ENCODE measurements at regions not wholly inside any gene's neighbourhood (a gene's known extent, or its start where the extent isn't known, plus 50 kb on each side); places are given as distances from the start of the nearest gene placed in this dataset.

DNA sequence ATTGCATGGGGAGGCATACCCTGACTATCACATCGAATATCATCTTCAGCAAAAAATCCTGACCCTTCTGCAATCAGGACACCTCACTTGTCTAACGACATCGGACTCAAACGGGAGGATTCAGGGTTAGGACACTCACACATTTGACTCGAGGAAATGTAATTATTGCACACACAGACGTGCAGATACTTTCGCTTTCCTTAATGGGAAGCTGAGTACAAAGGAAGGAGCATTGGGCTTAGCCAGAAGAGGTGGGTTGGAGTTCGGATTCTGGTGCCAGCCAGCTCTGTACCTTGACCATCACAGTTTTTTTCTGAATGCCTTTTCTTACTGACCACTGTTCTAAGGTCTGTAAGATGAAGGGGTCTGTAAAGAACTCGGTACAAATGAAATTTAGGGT lies 260.4 kb downstream of the GALC start:
- no peak for DNase-seq (ENCODE audit: low spot score)

DNA sequence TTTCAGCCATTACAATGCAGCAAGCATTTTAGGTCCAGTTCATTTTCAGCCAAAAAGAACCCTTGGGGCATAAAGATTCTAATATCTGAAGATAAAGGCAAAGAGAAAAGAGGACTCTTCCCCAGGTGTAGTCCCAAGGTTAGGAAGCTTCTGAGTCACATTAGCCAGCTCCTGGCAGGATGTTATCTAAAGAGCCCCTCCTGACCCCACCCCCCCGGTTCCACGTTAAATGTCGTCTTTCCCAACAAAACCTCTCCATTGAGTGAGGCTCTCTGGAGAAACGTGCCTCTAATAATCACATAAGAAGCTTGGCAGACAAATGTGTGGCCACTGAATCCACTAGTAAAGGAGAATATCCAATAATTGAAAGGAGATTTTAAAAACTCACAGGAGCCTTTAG lies 267.7 kb downstream of the GALC start:
- no peak for DNase-seq (ENCODE audit: low spot score)

DNA sequence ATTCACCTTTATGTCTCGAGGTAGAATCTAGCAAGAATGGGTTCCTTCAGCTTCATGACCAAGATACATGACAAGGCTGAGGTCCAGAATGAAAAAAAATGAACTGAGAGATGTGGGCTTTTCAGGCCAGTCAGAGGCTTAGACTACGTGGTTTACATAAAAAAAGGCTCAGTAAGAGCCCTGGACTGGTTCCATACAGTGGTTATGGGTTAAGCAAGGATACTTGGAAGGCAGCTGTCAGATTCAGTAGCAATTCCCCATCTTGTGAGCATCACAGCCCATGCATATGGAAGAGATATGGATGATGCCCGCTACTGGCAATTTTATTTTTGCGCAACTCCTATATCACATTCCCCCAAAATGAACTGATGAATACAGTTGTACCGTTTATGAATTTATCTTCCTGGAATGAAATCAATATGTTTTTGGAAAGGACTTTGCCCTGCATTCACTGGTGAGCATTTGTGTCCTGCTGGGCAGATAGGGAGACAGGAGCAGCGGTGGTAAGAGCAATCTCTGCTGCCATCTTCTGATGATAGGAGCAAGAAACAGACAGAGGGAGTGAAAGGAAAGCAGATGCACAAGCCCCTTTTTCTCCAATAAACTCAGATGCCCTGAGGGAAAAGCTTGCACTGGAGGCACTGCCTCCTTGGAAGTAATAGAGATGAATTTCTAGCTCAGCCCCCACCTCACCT lies 280.4 kb downstream of the GALC start:
- DNase-seq (ENCODE audit: low spot score), result no peak

DNA sequence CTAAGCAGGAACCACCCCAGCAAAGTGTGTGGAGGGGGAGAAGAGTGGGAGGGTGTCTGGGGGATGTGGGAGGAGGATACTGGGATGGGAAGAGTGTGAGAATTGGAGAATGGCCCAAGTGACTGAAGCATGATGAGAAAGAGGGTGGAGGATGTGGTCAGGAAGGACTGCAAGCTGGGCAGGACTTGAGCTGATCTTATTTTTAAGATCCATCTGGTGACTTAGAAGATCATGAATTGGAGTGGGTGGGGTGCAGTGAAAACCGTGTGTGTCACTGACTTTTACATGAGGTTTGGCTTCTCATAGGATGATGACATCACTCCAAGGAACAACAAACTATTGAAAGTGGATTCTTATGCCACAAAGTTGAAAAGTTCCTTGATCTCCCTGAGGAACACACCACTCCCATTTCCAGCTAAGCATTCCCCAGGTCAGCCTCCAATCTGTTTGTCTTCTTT lies 287.5 kb downstream of the GALC start:
- no peak for DNase-seq (ENCODE audit: low spot score)

DNA sequence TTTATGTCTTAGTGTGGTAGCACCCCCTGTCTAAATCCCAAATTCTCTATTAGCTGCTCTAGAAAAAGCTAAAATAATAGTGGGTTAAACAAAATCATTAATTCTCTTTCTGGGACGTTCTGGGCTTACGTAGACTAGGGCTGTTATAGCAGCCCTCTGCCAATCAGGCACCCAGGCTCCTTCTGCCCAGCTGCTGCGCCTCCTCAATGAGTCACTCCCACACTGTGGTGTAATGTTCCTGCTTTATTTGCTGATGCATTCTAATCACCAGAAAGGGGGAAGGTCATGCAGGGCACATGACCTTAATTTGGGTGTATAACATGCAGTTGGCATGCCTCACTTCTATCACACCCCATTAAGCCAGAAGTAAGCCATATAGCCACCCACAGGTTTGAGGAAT lies 294.5 kb downstream of the GALC start:
- no peak for DNase-seq (ENCODE audit: low spot score)

DNA sequence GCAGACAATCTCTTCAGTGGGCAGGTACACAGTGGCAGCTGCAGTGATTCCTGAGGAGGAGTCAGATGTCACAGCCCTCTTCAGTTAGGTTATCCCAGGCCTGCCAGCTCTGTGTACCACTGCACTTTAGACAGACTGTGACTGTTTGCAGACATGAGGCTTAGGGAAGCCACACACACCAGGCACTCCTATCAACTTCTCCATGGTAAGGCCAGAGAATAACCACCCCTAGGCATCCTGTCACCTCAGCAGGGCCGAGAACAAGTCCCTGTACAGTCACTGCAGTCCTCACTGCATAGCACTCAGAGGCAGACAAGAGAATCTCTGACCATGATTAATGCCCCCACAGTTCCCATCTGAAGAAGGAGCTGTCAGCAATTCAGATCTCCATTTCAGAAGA lies 296.5 kb downstream of the GALC start:
- no peak for DNase-seq (ENCODE audit: low spot score)

DNA sequence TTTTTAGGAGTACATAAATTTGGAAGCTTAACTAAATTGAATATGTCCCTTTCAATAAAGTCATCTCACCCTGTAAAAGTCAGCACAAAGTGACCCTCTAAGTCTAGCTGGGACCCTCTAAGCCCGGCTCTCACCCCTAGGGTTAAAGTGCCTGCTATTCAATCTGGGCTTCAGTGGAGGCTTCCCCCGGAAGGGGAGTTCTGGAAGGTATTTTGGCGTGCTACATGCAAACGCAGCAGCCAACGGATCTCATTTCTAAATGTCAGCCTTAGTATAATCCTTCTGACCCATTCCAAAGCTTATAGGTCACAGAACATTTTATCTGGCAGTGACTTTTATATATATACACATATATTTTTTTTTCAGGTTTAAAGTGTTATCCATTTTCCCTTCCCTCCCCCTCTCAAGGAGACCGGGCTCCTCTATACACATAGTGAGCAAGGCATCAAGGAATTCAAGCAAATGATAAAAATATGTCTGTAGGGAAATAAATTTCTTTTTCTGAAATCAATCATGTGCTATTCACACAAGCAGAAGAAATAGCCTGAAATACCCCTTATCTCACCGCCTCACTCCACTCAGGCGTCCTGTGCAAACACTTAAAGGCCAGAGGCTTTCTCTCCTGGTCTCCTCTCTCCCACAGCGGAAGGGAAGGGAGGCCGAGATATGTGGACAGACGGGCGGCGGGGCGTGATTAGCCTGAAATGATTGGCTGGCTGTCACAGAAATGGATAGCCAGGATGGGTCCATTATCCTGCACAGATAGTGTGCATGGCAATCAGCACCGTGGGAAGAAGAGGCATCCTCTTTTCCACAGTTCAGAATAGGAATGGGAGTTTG lies 301.7 kb downstream of the GALC start:
- no peak for DNase-seq (ENCODE audit: low spot score)

DNA sequence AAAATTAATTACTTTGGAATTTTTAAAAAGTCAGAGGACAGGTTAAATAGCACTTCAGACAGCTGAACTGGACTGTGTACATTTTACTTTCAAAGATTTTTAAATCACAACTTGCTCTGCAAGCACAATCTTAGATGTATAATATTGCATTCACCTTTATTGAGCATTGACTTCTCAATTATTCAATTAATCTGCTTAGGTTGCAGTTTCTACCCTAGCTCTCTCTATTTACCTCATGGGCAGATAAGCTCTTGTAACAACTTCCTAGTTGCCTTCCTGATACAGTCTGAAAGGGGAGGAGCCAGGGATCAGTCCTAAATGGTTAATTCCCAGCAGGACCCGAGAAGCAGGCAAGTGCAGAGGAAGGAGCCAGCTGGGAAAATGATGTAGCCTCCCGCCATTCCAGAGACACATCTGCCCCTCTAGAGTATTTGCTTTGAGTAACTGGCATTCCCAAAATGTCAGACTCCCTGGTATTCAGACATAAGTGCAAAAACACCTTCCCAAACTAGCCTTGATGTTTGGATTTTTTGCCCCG lies 302.8 kb downstream of the GALC start:
- DNase-seq (ENCODE audit: low spot score), result no peak

DNA sequence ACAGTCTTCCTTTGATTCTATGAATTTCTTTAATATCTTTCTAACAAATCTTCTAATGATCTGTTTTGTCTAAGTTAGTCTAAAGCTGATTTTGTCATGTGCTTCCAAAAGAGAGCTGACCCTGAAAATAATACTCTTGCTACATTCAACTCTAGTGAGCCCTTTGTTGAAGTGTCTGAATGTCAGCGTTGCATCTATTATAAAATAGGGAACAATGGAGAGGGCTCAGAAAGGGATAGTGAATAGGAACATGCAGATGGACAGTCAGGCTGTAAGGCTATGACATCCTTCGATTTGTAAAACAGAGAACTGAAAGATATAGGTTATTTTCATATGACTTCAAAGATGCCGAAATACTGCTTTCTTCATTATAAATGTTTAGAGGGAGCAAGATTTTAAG lies 304.5 kb downstream of the GALC start:
- no peak for DNase-seq (ENCODE audit: low spot score)

DNA sequence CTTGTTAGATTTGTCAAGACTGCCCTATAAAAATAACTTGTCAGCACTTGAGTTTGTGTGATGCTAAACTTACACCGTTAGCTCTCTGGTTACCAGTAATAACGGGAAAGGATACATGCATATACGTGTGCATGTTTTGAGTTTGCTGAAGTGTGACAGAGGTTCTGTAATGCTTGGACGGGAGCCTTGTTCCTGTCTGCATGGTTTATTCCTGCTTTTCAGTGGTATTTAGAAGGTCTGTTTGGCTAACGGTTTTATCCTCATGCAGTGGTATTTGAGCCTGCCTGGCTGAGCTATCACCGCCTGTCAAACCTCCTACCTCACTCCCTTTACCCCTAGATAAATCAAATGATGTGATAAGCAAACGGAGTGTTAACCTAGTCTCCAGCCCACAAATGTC lies 305.6 kb downstream of the GALC start:
- DNase-seq (ENCODE audit: low spot score), result no peak

DNA sequence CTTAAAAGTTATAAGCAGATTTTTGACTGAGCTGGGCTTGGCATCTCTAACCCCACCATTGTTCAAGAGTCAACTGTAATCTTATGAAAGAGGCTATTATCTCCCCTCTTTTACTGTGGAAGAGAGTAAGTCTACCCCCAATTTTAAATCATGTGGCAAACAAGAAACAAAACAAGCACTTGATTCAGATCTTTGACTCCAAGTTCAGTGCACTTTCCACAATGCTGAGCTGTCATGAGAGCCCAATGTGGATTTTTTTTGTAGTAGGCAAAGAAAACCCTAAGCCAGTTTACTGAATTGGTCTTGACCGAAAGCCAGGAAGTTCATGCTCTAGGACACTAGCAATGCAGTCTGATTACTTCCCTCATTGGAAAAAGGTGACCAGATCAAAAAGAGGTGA lies 306.2 kb downstream of the GALC start:
- no peak for DNase-seq (ENCODE audit: low spot score)

DNA sequence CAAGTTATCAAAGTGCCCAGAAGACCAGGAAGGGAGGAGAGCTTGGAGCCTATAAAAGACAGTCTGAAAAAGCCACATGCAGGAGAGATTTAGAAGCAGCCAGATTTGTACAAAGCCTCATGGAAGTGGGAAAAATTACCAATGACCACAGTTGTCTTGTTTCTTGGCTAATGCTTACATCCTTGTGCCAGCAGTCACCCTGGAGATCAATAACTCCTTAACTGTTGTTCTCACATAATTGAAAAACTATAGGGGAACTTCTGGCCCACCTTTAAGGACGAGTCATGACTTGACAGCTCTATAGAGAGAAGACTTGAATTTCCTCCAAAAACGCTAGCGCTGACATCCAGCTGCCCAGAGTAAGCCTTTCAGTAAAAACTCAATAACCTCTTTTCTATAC lies 313.1 kb downstream of the GALC start:
- DNase-seq (ENCODE audit: low spot score), result no peak

DNA sequence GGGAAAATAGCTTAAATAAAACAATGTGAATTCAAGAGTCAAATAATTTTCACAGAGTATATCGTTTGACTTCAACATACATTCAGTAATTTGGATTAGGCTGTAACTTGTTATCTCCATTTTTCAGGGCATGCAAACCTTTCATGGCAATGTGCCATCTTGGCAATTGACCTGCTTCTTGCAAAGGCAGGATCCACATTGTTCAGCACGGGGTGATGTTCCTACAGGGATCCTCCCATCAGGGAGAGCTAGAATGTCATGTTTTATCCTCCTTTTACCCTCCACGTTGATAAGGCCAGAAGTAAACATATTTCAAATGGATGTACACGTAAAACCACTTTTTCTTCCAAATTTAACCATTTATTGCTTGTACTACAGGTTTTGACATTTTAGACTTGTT lies 314.4 kb downstream of the GALC start:
- no peak for DNase-seq (ENCODE audit: low spot score)

DNA sequence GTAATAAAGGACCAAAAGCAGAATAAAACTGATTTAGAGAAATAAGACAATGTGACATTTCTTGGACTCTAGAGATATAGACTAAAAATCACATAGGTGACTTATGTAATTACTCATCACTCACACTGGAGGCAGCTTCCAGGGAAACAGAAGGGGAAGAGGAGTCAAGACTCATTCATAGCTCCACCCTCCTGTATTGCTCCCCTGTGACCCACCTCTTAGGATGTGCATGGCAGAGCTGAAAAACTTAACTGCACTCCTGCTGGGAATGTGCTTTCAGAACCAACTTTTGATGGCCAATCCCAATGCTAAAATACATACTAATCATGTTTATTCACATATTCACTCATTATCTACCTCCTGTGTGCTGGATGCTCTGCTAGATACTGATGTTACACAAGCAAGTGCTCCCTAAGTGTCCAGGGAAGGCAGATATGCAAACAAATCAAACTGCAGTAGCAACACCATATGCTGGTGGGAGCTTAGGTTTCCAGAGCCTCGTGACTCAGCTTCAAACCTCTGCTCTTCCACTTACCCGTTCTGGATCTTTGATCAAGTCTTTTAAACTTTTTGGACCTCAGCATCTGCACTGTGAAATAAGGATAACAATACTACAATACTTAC lies 316.1 kb downstream of the GALC start:
- no peak for DNase-seq (ENCODE audit: low spot score)

DNA sequence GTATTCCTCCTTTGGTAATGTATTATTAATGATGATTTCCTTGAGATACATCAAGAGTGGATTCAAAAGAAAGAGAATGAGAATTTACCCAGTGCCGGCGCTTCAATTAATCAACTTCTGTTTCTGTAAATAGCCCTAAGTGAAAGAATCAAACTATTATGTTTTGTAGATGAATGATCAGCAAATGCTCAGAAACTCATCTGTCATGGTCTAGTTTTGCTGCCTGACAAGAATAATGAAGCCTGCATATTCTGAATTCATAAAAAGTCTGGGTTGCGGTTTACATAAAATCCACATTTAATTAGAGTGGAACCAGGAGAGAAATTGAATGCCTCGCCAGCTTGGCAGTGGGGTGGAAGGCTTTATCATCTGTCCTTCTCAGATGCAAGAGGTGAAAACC lies 325.3 kb downstream of the GALC start:
- no peak for DNase-seq (ENCODE audit: low spot score)

DNA sequence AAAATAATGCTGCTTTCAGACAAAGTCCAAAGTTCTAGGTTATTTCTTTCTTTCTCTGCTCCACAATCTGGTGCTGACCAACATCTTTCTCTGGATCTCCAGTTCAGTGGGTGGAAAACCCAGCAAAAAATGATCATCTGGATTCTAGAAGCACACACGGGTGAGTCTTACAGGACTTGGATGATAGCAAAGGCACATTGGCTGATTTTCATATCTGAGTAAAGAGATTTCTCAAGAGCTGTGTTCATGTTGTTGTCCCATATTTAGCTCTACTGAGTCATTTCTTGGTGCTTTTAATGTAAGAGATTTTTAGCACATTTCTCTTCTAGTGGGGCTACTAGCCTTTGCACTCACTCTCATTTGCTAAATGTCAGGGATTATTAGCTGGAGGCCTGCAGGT lies 336.7 kb downstream of the GALC start:
- DNase-seq (ENCODE audit: low spot score), result no peak

DNA sequence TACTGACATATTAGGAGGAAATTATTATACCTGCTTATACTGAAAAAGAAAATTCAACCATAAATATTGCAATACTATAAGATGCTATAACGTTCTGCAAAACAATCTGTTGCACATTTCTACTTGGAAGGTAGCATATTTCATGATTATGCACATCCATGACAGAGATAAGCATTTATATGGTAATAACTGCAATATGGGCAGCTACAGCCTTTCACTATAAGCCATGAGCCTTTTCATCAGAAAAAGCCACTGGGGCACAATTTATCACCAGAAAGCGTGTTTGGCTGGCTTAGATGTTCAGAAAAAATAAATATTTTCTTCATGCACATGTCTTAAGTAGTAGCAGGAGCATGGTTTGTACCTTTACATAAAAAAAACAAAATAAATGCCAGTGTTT lies 340.7 kb downstream of the GALC start:
- DNase-seq (ENCODE audit: low spot score), result no peak

DNA sequence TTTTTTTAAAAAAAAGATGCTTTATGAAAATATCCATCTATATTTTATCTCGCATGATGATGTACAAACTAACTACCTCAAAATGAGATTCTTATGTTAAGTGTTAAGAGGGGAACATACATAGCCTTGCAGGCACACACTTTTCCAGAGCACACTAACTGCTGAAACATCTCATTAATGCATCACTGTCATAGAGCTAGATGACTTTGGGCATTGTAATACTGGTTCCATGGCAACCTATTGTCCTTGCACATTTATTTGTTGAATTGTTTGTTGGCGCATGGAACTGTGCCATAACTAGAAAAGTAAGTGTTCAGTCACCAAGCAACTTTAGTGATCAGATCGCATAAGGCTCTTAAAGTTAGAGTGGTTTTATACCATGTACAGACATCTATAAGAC lies 348.3 kb downstream of the GALC start:
- DNase-seq (ENCODE audit: low spot score), result peak; percentile 19

DNA sequence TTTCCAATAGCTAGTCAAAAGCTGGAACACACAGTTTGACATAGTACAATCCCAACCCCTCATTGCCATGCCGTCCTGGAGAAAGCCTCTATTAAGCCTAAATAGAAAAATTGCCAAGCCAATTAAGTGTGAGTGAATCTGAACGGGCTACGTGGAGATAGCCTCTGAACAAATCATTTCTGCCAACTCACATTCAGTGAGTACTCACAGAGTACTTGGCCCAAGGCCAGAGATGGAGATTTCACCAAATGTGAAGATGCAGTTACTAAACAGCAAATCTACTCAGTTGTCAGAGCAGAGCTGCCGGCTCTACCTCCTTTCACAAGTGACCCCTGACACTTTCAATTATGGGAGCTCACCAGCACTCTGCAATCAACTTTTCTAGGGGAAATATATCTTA lies 350.0 kb downstream of the GALC start:
- DNase-seq (ENCODE audit: low spot score), result no peak

DNA sequence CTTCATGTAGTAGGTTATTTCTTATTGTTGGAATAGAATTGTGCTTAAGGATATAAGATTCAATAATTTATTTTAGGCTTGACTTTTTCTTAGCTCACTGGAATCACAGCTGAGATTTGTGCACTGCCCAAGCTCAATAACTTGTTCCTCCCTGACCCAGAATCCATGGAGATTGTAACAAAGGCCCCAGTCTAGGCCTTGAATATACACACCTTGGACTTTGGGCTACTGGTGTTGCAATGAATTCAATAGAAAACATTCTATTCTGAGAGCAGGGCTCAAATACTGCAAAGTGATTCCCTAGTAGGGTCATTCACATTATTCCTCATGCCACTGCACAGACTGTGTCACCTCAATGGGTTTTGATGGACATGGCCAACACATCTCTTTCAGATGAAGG lies 352.4 kb downstream of the GALC start:
- no peak for DNase-seq (ENCODE audit: low spot score)

DNA sequence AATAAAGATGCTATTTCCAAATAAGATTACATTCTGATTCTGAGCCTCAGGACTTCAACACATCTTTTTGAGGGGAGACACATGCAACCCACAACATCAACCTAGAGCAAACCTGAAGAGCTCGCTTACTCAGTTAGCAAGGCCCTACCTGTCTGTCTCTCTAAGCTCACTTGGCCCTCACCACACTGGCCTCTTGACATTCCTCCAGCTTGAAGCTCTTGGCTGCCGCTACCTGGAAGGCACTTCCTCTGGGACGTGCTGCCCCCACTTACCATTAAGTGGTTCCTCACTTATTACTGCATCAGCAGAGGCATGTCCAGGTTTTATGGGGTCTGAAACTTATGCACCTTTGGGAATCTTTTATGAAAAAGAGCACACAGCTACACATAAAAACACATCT lies 354.8 kb downstream of the GALC start:
- DNase-seq (ENCODE audit: low spot score), result no peak

DNA sequence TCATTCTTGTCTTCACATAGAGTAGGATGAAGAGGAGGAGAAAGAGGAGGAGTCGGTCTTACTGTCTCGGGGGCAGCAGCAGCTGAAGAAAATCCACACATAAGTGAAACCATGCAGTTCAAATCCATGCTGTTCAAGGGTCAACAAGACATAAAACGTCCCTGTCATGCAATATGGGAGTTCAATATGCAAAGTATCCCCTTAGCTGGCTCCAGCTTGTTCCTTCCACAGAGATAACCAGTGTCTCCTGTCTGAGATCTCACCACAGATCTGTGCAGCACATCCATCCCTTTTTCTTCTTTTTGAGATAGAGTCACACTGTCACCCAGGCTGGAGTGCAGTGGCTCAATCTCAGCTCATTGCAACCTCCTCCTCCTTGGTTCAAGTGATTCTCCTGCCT lies 357.5 kb downstream of the GALC start:
- DNase-seq (ENCODE audit: low spot score), result no peak

DNA sequence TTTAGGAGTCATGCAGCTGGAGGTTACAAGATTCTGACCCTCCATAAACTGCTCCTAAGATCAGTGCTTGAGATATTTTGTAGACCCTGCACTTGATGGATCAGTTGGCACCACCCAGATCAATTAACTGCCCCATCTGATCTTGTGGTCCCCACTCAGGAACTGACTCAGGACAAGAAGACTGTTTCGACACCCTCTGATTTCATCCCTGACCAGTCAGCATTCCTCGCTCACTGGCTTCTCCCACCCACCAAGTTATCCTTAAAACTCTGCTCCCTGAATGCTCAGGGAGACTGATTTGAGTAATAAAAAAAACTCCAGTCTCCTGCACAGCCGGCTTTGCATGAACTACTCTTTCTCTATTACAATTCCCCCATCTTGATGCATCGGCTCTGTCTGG lies 360.2 kb downstream of the GALC start:
- DNase-seq (ENCODE audit: low spot score), result no peak
